ENCODE measurements at regions not wholly inside any gene's neighbourhood (a gene's known extent, or its start where the extent isn't known, plus 50 kb on each side); places are given as distances from the start of the nearest gene placed in this dataset.

DNA sequence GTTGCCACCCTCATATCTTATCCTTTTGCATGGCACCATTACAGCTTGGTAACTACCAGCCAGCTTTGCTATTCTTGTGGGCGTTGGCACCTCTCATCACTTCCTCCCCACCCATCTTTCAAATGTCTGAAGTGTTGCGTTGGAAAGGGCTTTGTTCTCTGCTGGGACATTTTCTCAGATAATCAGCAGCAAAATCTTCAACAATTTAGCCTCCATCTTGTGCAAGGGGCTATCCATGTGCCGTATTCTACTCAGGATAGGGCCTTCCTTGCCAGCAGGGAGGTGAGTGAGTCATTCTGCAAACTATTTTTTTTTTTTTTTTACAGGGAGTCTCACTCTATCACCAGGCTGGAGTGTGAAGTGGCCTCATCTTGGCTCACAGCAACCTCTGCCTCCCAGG, 62.1 kb upstream of the NUDT12 start:
- no peak overlapping the region for H3K4me3 ChIP-seq (ENCODE audit: low read depth, low read length)
- DNase-seq (ENCODE audit: low read depth): peak; percentile 86
- TF ChIP-seq, protein P1, sequence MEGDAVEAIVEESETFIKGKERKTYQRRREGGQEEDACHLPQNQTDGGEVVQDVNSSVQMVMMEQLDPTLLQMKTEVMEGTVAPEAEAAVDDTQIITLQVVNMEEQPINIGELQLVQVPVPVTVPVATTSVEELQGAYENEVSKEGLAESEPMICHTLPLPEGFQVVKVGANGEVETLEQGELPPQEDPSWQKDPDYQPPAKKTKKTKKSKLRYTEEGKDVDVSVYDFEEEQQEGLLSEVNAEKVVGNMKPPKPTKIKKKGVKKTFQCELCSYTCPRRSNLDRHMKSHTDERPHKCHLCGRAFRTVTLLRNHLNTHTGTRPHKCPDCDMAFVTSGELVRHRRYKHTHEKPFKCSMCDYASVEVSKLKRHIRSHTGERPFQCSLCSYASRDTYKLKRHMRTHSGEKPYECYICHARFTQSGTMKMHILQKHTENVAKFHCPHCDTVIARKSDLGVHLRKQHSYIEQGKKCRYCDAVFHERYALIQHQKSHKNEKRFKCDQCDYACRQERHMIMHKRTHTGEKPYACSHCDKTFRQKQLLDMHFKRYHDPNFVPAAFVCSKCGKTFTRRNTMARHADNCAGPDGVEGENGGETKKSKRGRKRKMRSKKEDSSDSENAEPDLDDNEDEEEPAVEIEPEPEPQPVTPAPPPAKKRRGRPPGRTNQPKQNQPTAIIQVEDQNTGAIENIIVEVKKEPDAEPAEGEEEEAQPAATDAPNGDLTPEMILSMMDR (conservative IDR thresholded peaks at IDR 0.05; ENCODE audit: low read depth, low read length): no peak

DNA sequence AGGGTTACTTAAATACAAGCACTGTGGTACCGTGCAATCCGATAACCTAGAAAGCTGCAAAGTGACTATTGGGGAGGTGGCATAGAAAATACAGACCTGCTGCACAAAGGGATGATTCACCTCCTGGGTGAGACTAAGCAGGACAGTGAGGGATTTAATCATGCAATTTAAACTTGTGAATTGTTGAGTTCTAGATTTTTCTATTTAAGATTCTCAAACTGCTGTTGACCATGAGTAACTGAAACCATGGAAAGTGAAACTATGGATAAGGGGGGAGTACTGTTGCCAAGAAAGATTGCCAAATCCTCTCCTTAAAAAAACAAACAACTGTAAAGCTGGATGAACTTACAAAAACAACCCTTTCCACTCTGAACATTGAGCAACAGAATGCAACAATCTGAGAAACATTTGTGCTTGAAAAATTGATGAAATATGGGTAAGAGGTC, 61.5 kb upstream of the NUDT12 start:
- no peak overlapping the region for H3K4me3 ChIP-seq (ENCODE audit: low read depth, low read length)
- TF ChIP-seq, protein P1 (conservative IDR thresholded peaks at IDR 0.05; ENCODE audit: low read depth, low read length): no peak
- DNase-seq (ENCODE audit: low read depth): peak; percentile 98

DNA sequence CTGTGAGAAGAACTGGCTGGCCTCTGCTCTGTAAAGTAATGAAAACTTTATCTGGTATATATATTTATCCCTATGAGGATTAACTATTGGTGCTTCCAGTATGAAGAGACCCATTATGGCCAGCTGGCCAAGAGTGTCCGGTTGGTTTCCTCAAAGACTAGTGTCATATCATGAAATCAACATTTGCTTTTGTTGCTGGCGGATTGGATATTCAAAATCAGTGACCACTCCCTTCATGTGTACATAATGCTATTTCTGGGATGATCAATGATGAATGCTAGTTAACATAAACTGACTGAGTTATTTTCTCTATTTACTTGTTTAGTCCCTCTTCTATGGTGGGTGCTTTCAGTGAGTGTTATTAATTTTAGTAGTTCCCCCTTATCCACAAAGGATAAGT, 60.8 kb upstream of the NUDT12 start:
- H3K4me3 ChIP-seq (ENCODE audit: low read depth, low read length): no peak overlapping the region
- no peak for DNase-seq (ENCODE audit: low read depth)
- TF ChIP-seq, protein P1 (conservative IDR thresholded peaks at IDR 0.05; ENCODE audit: low read depth, low read length): no peak

DNA sequence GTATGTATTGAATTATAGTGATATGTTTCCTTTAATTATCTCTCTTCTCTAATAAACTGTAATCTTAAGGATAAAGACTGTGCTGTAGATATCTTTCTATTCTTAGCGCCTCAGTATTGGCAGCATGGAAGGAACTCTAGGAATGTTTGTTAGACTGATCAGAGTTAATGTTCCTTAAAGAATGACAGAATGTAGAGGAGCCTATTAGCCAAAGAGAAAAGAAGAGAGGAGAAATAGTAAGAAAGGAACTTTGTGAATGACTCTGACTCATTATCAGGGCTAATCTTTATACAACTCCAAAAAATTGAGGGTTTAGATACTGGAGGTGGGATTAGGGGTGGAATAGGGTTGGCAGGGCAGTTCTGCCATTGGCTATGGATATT, 59.0 kb upstream of the NUDT12 start:
- TF ChIP-seq, protein P1 (conservative IDR thresholded peaks at IDR 0.05; ENCODE audit: low read depth, low read length): no peak
- H3K4me3 ChIP-seq (ENCODE audit: low read depth, low read length): no peak overlapping the region
- peak; percentile 65 for DNase-seq (ENCODE audit: low read depth)

DNA sequence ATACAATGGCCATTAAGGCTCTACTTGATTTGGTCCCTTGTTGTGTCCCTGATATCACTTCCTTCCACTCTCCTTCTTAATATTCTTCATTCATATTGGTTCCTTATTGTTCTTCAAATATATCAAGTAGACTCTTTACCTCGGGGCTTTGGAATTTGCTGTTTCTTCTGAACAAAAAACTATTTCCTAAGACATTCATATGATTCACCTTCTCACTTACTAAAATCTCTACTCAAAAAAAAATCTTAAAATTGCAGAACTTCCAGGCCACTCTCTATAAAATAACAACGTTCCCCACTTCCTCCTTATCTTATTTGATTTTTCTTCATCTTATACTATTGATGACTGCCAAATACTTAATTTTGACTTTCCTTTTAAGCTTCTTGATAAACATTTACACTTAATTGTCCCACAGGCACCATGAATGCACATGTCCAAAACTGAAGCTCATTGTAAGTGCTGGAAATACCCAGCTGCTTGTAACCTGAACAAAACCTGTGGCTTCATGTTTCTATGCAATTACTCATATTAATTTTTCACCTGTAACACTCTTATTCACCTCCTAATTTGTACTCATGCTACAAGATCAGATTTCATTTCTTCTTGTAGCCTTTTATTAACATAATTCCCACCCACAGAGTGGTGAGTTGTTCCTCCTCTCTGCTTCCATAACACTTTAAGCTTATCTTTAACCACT, 58.4 kb upstream of the NUDT12 start:
- TF ChIP-seq, protein P1 (conservative IDR thresholded peaks at IDR 0.05; ENCODE audit: low read depth, low read length): no peak
- peak; percentile 23 for DNase-seq (ENCODE audit: low read depth)
- no peak overlapping the region for H3K4me3 ChIP-seq (ENCODE audit: low read depth, low read length)

DNA sequence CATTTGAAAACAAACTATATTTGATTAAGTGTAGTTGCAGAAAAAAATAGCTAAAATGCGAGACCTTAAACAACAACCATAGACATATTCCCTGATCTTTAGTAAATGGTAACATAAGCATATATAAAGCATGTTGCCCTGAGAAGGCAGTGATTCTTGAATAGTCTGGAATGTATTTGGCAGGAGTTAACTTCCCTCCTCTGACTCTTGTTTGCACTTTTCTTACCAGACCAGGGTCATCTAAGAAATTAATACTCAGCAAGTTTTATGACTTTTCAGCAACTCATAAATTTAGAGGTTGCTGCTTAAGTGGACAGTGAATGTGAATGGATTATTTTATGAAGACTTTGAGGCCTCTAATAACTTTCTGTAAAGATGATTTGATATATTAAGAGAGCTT, 55.3 kb upstream of the NUDT12 start:
- no peak overlapping the region for H3K4me3 ChIP-seq (ENCODE audit: low read depth, low read length)
- TF ChIP-seq, protein P1 (conservative IDR thresholded peaks at IDR 0.05; ENCODE audit: low read depth, low read length): no peak
- DNase-seq (ENCODE audit: low read depth): peak; percentile 53

DNA sequence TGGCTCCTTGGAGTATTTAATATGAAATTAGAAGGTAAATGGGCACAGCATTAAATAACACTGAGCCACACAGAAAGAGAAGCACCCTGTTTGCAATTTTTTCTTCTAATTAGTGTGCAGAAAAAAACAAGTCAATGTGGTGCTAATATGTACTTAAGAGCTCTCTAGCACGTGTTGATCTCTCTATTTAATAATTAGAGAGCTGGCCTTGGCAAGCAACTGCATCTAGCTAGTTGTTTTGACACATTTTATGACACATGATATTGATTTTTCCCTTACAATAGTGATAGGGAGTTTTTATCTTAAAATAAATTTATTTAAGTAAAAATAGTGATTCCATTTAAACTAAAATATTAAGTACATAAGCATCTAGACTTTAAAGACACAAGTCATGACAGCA, 54.5 kb upstream of the NUDT12 start:
- TF ChIP-seq, protein P1 (conservative IDR thresholded peaks at IDR 0.05; ENCODE audit: low read depth, low read length): no peak
- no peak overlapping the region for H3K4me3 ChIP-seq (ENCODE audit: low read depth, low read length)
- no peak for DNase-seq (ENCODE audit: low read depth)

Data from choroid plexus epithelial cell (primary cell).